ENCODE measurements at regions not wholly inside any gene's neighbourhood (a gene's known extent, or its start where the extent isn't known, plus 50 kb on each side); places are given as distances from the start of the nearest gene placed in this dataset.

DNA sequence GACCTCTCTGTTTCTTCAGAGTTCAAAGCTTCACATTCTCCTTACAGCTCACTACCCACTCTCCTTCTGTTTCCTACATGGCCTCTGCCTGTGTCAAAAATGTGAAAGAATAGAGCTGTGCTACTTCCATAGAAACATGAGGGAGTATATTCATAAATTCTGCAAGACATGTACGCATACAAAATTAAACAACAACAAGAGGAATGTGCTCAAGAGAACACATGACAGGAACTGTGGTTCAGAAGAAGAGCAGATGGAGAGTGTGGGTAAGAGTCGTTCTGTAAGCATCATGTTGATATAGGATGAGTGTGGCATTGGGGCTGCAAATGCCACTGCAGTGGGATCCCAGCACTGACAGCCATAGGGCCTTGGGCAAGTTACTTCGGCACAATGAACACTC lies 266.6 kb upstream of the SASH1 start:
- Mint-ChIP-seq H3K36me3 (no peaks in the 10 kb centered on the region), H3K4me1 (no peaks in the 10 kb centered on the region), H3K27ac (no peak overlapping the region), H3K9me3 (peaks cover 5 to 17% (median 11%) of the 10 kb centered on the region in 7 donors), H3K27me3 (ENCODE audit: low read depth in 3 of 3) (peaks cover 0 to 1% (median 1%) of the 10 kb centered on the region in 3 donors), H3K4me3 (no peak overlapping the region)
- no peak overlapping the region for H2AFZ ChIP-seq (ENCODE audit: insufficient read depth, low read depth, low read length, poor library complexity, severe bottlenecking)
- H3K27me3 ChIP-seq (ENCODE audit: control insufficient read depth in 2 of 2, insufficient read depth in 2 of 2, low read length in 2 of 2): no peaks in the 10 kb centered on the region
- WGBS (ENCODE audit: insufficient coverage): 100% methylated on average over 1 of the region's 3 CpGs
- intact Hi-C loops (cut with micrococcal nuclease): no loop called here
- H3K9me3 ChIP-seq (replicated peaks in 1 of 2; ENCODE audit: control insufficient read depth in 1 of 2, insufficient read depth in 1 of 2, low read length in 2 of 2): peaks cover 3 to 4% of the 10 kb centered on the region in 2 donors
- no peaks in the 10 kb centered on the region for H4K20me1 ChIP-seq (ENCODE audit: insufficient read depth, low read length)
- H3K27ac ChIP-seq (ENCODE audit: low read depth in 1 of 2, low read length in 2 of 2): no peak overlapping the region
- H3K9ac ChIP-seq (ENCODE audit: insufficient read depth, low read length, poor library complexity, severe bottlenecking): no peak overlapping the region
- no peaks in the 10 kb centered on the region for H3K36me3 ChIP-seq (replicated peaks in 1 of 2; ENCODE audit: control insufficient read depth in 1 of 2, insufficient read depth in 2 of 2, low read length in 2 of 2)
- H3K4me1 ChIP-seq (ENCODE audit: control insufficient read depth in 1 of 2, insufficient read depth in 2 of 2, low read length in 2 of 2): no peaks in the 10 kb centered on the region
- H3K79me2 ChIP-seq (ENCODE audit: insufficient read depth, low read length): no peaks in the 10 kb centered on the region
- TF ChIP-seq, protein P1, sequence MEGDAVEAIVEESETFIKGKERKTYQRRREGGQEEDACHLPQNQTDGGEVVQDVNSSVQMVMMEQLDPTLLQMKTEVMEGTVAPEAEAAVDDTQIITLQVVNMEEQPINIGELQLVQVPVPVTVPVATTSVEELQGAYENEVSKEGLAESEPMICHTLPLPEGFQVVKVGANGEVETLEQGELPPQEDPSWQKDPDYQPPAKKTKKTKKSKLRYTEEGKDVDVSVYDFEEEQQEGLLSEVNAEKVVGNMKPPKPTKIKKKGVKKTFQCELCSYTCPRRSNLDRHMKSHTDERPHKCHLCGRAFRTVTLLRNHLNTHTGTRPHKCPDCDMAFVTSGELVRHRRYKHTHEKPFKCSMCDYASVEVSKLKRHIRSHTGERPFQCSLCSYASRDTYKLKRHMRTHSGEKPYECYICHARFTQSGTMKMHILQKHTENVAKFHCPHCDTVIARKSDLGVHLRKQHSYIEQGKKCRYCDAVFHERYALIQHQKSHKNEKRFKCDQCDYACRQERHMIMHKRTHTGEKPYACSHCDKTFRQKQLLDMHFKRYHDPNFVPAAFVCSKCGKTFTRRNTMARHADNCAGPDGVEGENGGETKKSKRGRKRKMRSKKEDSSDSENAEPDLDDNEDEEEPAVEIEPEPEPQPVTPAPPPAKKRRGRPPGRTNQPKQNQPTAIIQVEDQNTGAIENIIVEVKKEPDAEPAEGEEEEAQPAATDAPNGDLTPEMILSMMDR (IDR thresholded peaks at IDR 0.05): no peak
- DNase-seq: no peak
- H3K4me2 ChIP-seq (replicated peaks; ENCODE audit: extremely low read depth, low read length, poor library complexity, severe bottlenecking): no peak overlapping the region
- H3K4me3 ChIP-seq (replicated peaks in 1 of 3; ENCODE audit: low read depth in 2 of 3, low read length in 3 of 3): no peak overlapping the region

DNA sequence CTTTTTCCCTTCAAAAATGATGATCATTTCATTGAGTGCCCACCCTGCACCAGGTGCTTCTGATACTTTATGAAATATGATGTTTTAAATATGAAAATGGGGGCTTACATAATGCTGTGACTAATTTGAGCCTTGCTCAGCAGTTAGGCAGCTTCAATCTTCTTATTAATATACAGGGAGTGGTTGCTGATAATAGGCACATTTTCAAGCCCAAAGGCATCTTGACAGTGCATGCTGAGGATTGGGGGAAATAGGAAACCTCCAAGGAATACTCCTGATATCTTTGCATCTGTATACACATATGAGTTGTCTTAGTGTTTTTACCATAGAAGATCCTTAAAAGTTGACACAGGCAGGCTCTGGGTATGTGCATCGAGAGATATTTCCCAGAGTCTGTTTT lies 262.3 kb upstream of the SASH1 start:
- Histone ChIP-seq H3K27me3 (ENCODE audit: control insufficient read depth in 2 of 2, insufficient read depth in 2 of 2, low read length in 2 of 2) (no peaks in the 10 kb centered on the region), H3K4me2 (replicated peaks; ENCODE audit: extremely low read depth, low read length, poor library complexity, severe bottlenecking) (no peak overlapping the region), H2AFZ (ENCODE audit: insufficient read depth, low read depth, low read length, poor library complexity, severe bottlenecking) (no peak overlapping the region), H3K9ac (ENCODE audit: insufficient read depth, low read length, poor library complexity, severe bottlenecking) (no peak overlapping the region), H3K27ac (ENCODE audit: low read depth in 1 of 2, low read length in 2 of 2) (no peak overlapping the region), H4K20me1 (ENCODE audit: insufficient read depth, low read length) (no peaks in the 10 kb centered on the region), H3K36me3 (replicated peaks in 1 of 2; ENCODE audit: control insufficient read depth in 1 of 2, insufficient read depth in 2 of 2, low read length in 2 of 2) (no peaks in the 10 kb centered on the region), H3K9me3 (replicated peaks in 1 of 2; ENCODE audit: control insufficient read depth in 1 of 2, insufficient read depth in 1 of 2, low read length in 2 of 2) (peaks cover 3 to 4% of the 10 kb centered on the region in 2 donors), H3K4me3 (replicated peaks in 1 of 3; ENCODE audit: low read depth in 2 of 3, low read length in 3 of 3) (no peak overlapping the region), H3K4me1 (ENCODE audit: control insufficient read depth in 1 of 2, insufficient read depth in 2 of 2, low read length in 2 of 2) (no peaks in the 10 kb centered on the region), H3K79me2 (ENCODE audit: insufficient read depth, low read length) (no peaks in the 10 kb centered on the region)
- intact Hi-C loops (cut with micrococcal nuclease): no loop called here
- DNase-seq: no peak
- no peak overlapping the region for H3K4me3 Mint-ChIP-seq
- 100% methylated on average over 1 of the region's 1 CpG for WGBS (ENCODE audit: insufficient coverage)
- no peaks in the 10 kb centered on the region for H3K4me1 Mint-ChIP-seq
- no peak overlapping the region for H3K27ac Mint-ChIP-seq
- H3K9me3 Mint-ChIP-seq: peaks cover 3 to 13% (median 7%) of the 10 kb centered on the region in 7 donors
- H3K36me3 Mint-ChIP-seq: no peaks in the 10 kb centered on the region
- peaks cover 0 to 1% (median 0%) of the 10 kb centered on the region in 3 donors for H3K27me3 Mint-ChIP-seq (ENCODE audit: low read depth in 3 of 3)
- TF ChIP-seq, protein P1 (IDR thresholded peaks at IDR 0.05): no peak
